GM19035 (cell line): ENCODE measurements at regions not wholly inside any gene's neighbourhood (a gene's known extent, or its start where the extent isn't known, plus 50 kb on each side); places are given as distances from the start of the nearest gene placed in this dataset.
"Not testable (repeated sequence)": the region's sequence is repeated elsewhere in the genome, so short reads cannot be mapped to it uniquely, and the experiment has no call there.

Source experiments
- ATAC-seq: cut with Tn5 transposase; IDR thresholded peaks from one replicate; pipeline ENCODE4 v1.9.1; 2021; ENCODE audit not compliant: unreplicated experiment

- ATAC-seq, result not testable (repeated sequence)
Observed at GRCh38 chr13:90341348-90341747, 1006.1 kb upstream of the MIR17HG start.

- not testable (repeated sequence) for ATAC-seq
Observed at GRCh38 chr13:90348477-90349136, 998.9 kb upstream of the MIR17HG start.

DNA sequence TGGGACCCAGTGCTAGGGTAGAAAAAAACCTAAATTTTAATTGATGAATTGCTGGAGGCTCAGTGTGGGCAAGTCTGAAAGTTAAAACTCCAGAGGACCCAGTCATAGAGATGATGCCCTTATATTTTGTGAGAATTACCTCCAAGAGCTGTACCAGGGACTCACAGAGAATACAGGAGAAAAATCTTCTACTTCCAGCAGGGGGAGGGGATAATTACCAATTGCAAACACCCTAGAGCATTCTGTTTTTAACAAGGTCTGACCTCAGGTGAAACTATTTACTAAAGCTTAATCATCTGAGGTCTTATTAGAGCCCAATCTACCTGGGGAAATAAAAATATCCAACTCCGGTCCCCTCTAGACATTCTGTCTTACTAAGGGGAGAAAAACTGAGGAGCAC lies 994.7 kb upstream of the MIR17HG start:
- ATAC-seq, result no peak

DNA sequence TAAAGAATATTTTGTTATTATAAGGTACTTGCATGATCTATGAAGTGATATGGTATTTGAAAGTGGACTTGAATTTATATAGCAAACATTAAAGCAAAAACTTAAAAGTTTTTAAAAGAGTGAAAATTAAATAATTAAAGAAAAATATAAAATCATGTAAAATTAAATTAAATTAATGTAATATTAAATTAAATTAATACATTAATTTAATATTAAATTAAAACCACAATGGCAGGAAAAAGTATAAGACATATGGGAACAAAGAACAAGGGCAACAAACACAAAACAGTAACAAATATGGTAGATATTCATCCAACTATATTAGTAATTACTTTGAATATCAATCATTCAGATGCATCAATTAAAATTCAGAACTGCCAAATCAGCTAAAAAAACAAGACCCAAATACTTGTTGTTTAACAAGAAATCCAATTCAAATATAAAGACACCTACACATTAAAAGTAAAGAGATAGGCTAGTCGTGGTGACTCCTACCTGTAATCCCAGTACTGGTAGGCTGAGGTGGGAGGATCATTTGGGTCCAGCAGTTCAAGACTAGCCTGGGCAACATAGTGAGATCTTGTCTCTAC lies 992.2 kb upstream of the MIR17HG start:
- ATAC-seq, result no peak

- no peak for ATAC-seq
Observed at GRCh38 chr13:90360785-90361184, 986.7 kb upstream of the MIR17HG start.

DNA sequence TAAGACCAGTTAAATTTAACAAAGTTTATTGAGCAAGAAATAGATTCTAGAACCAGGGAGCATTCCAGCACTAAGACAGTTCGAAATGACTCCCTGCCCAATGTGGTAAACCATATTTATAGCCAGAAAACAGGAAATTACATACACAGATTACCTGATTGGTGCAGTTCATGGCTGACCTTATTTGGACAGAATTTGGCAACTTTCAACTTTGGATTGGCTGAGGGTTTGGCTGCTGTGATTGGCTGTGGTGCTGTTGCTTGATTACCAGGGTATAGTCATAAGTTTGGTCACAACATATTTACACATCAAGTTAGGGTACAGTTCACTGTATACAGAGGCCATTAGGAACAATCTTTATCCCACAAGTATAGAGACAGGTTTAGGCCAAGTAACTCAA lies 984.8 kb upstream of the MIR17HG start:
- ATAC-seq, result no peak

DNA sequence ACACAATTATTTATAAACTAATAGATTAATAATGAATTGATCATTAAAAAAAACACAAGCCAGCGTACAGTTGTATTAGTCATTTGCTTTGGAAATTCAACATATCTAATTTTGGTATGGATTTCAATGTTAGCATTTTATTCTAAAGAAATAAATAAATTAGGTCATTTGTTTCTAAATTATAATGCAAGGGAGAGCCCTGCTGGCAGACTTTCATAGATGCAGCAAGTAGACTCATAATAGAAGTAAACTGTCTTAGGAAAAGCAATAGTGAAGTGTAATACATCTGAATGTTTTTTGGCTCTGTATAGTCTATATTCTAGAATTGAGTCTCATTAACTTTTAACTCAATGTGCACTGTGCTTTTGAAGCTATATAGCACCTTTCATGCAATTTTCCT lies 982.4 kb upstream of the MIR17HG start:
- ATAC-seq, result no peak

DNA sequence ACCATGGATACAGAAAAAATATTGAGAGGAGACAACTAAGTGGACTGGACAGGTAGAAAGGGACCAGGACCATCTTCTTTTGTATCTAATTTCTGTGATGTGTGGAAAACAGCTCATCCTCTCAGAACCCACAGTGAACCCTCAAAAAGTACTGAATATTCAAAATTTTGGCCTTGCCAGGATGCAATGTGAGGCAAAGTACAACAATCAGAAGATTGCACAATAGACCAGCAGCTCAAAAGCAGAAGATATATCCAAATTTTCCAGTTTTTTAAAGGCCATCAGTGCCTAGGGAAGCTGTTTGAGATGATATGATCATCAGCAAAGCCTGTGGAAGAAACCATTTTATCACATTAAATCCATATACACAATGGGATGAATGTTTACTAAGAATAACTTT lies 973.3 kb upstream of the MIR17HG start:
- no peak for ATAC-seq

- no peak for ATAC-seq
Observed at GRCh38 chr13:90375851-90376250, 971.6 kb upstream of the MIR17HG start.

GRCh38 chr13:90382425-90382824 lies 965.1 kb upstream of the MIR17HG start:
- no peak for ATAC-seq

GRCh38 chr13:90385781-90386489 lies 961.6 kb upstream of the MIR17HG start:
- ATAC-seq, result no peak

- ATAC-seq, result no peak
Observed at GRCh38 chr13:90388887-90389452, 958.5 kb upstream of the MIR17HG start.

DNA sequence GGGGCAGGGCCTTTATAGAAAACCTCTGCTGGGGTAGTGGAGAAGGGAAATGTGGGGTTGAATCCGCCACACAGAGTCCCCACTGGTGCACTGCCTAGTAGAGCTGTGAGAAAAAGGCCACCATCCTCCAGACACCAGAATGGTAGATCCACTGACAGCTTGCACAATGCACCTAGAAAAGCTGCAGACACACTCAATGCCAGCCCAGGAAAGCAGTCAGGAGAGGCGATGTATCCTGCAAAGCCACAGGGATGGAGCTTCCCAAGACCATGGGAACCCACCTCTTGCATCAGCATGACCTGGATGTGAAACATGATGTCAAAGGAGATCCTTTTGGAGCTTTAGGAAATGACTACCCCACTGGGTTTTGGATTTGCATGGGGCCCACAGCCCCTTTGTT lies 958.0 kb upstream of the MIR17HG start:
- ATAC-seq, result no peak

DNA sequence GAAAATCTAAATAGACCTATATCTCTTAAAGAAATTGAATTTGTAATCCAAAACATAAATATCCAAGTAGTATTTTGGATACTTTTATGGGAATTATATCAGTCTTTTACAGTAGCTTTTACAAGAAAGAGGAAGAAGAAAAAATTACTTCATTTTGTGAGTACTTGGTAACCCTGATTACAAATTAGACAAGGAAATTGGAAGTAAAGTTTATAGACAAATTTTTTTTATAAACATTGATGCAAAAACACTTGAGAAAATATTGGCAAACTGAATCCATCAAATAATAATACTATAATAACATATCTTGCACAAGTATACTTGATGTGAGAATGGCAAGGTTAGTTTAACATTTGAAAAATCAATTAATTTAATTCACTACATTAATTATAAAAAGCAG lies 954.1 kb upstream of the MIR17HG start:
- ATAC-seq, result no peak

GRCh38 chr13:90395348-90395747 lies 952.1 kb upstream of the MIR17HG start:
- no peak for ATAC-seq

- no peak for ATAC-seq
Observed at GRCh38 chr13:90395846-90396245, 951.6 kb upstream of the MIR17HG start.

GRCh38 chr13:90396266-90396665 lies 951.2 kb upstream of the MIR17HG start:
- ATAC-seq, result no peak

- no peak for ATAC-seq
Observed at GRCh38 chr13:90397503-90397902, 950.0 kb upstream of the MIR17HG start.

DNA sequence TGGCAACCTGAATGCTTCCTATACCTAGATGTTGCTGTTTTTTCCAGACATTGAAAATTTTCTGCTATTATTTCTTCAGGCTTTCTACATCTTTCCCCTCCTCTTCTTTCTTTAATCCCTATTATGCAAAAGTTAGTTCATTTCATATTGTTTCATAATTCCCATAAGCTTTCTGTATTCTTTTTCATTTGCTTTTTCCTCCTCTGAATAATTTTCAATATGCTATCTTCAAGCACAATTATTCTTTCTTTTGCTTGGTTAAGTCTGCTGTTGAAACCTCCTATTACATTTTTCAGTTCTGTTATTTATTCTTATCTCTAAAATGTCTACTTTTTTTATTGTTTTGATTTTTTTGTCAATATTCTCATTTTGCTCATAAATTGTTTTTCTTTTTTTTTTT lies 947.1 kb upstream of the MIR17HG start:
- ATAC-seq, result no peak

DNA sequence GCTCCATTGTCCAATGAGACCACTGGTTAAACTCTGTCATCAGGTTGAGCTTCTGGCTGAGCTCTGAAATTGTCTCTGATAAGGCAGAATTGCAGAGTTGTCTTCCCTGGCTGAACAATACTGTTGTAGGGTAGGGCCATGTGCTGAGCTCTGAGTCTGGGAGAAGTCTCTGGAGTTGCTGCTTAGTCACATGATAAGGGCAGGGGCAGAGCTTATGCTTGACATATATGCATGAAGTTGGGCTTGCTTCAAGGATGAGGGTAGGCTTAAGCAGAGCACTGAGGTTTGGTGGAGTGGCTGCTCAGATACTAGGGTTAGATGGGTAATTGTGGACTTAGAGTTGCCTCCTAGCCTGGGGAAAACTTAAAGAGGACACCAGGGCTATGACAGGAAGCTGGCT lies 946.3 kb upstream of the MIR17HG start:
- no peak for ATAC-seq

- ATAC-seq, result no peak
Observed at GRCh38 chr13:90402102-90402501, 945.4 kb upstream of the MIR17HG start.

DNA sequence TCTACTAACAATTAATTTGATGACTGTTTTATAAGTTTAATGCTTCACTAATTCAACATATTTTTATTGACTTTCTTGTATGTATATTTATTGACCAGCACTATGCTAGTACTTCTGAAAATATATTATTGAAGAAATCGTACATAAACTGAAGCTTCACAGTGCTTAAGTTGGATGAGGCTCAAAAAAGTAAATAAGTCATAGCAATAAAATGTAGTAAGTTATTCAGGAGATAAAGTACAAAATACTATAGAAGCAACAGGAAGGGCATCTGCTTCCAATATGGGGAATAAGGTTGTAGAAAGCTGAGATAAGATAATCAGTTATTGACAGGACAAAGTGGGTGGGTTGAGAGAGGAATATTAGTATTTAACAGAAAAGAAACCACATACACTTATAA lies 944.9 kb upstream of the MIR17HG start:
- ATAC-seq, result no peak
